A673 (cell line): ENCODE measurements at regions not wholly inside any gene's neighbourhood (a gene's known extent, or its start where the extent isn't known, plus 50 kb on each side); places are given as distances from the start of the nearest gene placed in this dataset.

ENCODE experiments used
- BruUV-seq: library from RNA; stranded (reverse); fragments of 400-500 nt; replicated peaks from 2 replicates; lab custom pipeline; 2021; lab: Mats Ljungman, UMichigan
- CTCF ChIA-PET: fragments of 300-600 bp; sonication (Branson Sonifier 250); formaldehyde crosslinking; loops from one replicate; lab custom pipeline; 2022; ENCODE audit warnings: antibody characterized with exemption; lab: Charles Lee
- POLR2A ChIA-PET: fragments of 300-600 bp; sonication (Branson Sonifier 250); formaldehyde crosslinking; loops from one replicate; lab custom pipeline; 2022; ENCODE audit warnings: antibody characterized with exemption; ENCODE audit not compliant: low non-redundant PET; lab: Charles Lee
- DNase-seq: peaks from one replicate; pipeline ENCODE4 v3.0.0-alpha.2; 2015; ENCODE audit warnings: low spot score
- H3K27ac ChIP-seq: fragments of 200-600 bp; sonication (generic); 2 replicates; pipeline ENCODE4 v1.5.1; 2016; ENCODE audit warnings: mixed run types, low read depth, mild to moderate bottlenecking, mixed read lengths, antibody characterized with exemption, low read length; ENCODE audit not compliant: poor library complexity, severe bottlenecking
- H3K27me3 ChIP-seq: fragments of 200-600 bp; sonication (generic); replicated peaks from 2 replicates; pipeline ENCODE4 v1.6.1; 2017; ENCODE audit warnings: mixed run types, low read depth, mild to moderate bottlenecking, mixed read lengths, antibody characterized with exemption, low read length; ENCODE audit not compliant: insufficient read depth, poor library complexity
- H3K36me3 ChIP-seq: fragments of 200-600 bp; sonication (generic); 2 replicates; pipeline ENCODE4 v1.6.1; 2016; ENCODE audit warnings: mixed run types, mild to moderate bottlenecking, mixed read lengths, antibody characterized with exemption, low read length; ENCODE audit not compliant: insufficient read depth, poor library complexity, severe bottlenecking
- H3K4me1 ChIP-seq: fragments of 200-600 bp; sonication (generic); 2 replicates; pipeline ENCODE4 v1.6.1; 2017; ENCODE audit warnings: mixed run types, mild to moderate bottlenecking, mixed read lengths, antibody characterized with exemption, low read length; ENCODE audit not compliant: insufficient read depth, poor library complexity, severe bottlenecking
- H3K4me3 ChIP-seq: fragments of 200-600 bp; sonication (generic); 2 replicates; pipeline ENCODE4 v1.5.1; 2016; ENCODE audit warnings: low read depth, mixed run types, mild to moderate bottlenecking, mixed read lengths, low read length; ENCODE audit not compliant: poor library complexity, severe bottlenecking
- H3K9me3 ChIP-seq: fragments of 200-600 bp; sonication (generic); 2 replicates; pipeline ENCODE4 v1.6.1; 2016; ENCODE audit warnings: mixed run types, low read depth, mild to moderate bottlenecking, mixed read lengths, antibody characterized with exemption, low read length; ENCODE audit not compliant: poor library complexity, severe bottlenecking
- CTCF ChIP-seq: fragments of 300-800, 200-600 bp; sonication (generic); conservative IDR thresholded peaks from 2 replicates; pipeline ENCODE4 v1.5.1; 2017; ENCODE audit warnings: low read depth, mild to moderate bottlenecking, antibody characterized with exemption, low read length, moderate library complexity, mixed read lengths
- EZH2 ChIP-seq: fragments of 200-600 bp; sonication (generic); IDR thresholded peaks from 2 replicates; pipeline ENCODE4 v1.6.1; 2017; ENCODE audit warnings: borderline replicate concordance, low read depth, mild to moderate bottlenecking, mixed read lengths, antibody characterized with exemption, low read length; ENCODE audit not compliant: poor library complexity, severe bottlenecking
- intact Hi-C: fragments of 100-400 bp; cut with micrococcal nuclease; formaldehyde crosslinking; loops from one replicate; pipeline ENCODE4 v1.10.0; 2022; ENCODE audit not compliant: unreplicated experiment

- no peaks in the 10 kb centered on the region for H3K9me3 ChIP-seq
- no peaks in the 10 kb centered on the region for H3K27me3 ChIP-seq
- no peak overlapping the region for H3K4me3 ChIP-seq
- ChIA-PET CTCF (no interaction called here), POLR2A (no interaction called here)
- H3K4me1 ChIP-seq: no peaks in the 10 kb centered on the region
- DNase-seq: no peak
- BruUV-seq: no TSS peak
- intact Hi-C loops: no loop called here
- H3K27ac ChIP-seq: no peak overlapping the region
- H3K36me3 ChIP-seq: no peaks in the 10 kb centered on the region
- TF ChIP-seq EZH2: no peak
- TF ChIP-seq CTCF: no peak
Measured at GRCh38 chr14:83899706-83900105, 1630.2 kb upstream of the FLRT2 start.

- Histone ChIP-seq H3K27ac (no peak overlapping the region), H3K9me3 (no peaks in the 10 kb centered on the region), H3K27me3 (no peaks in the 10 kb centered on the region), H3K4me3 (no peak overlapping the region), H3K36me3 (no peaks in the 10 kb centered on the region), H3K4me1 (no peaks in the 10 kb centered on the region)
- DNase-seq: no peak
- CTCF ChIA-PET: no interaction called here
- POLR2A ChIA-PET: no interaction called here
- TF ChIP-seq CTCF: no peak
- no peak for TF ChIP-seq EZH2
- no TSS peak for BruUV-seq
- intact Hi-C loops: no loop called here
Measured at GRCh38 chr14:83905157-83905556, 1624.8 kb upstream of the FLRT2 start.

GRCh38 chr14:83908419-83908818, 1621.5 kb upstream of the FLRT2 start:
- DNase-seq: no peak
- ChIA-PET POLR2A (no interaction called here), CTCF (no interaction called here)
- intact Hi-C loops: no loop called here
- no peak overlapping the region for H3K4me3 ChIP-seq
- H3K36me3 ChIP-seq: no peaks in the 10 kb centered on the region
- peaks cover 5% of the 10 kb centered on the region for H3K4me1 ChIP-seq
- H3K27me3 ChIP-seq: no peaks in the 10 kb centered on the region
- H3K9me3 ChIP-seq: no peaks in the 10 kb centered on the region
- TF ChIP-seq EZH2: no peak
- no peak for TF ChIP-seq CTCF
- BruUV-seq: no TSS peak
- H3K27ac ChIP-seq: no peak overlapping the region
